A673 (cell line): ENCODE measurements at regions not wholly inside any gene's neighbourhood (a gene's known extent, or its start where the extent isn't known, plus 50 kb on each side); places are given as distances from the start of the nearest gene placed in this dataset.

Source experiments
- BruUV-seq: library from RNA; stranded (reverse); fragments of 400-500 nt; replicated peaks from 2 replicates; lab custom pipeline; 2021; lab: Mats Ljungman, UMichigan
- CTCF ChIA-PET: fragments of 300-600 bp; sonication (Branson Sonifier 250); formaldehyde crosslinking; loops from one replicate; lab custom pipeline; 2022; ENCODE audit warnings: antibody characterized with exemption; lab: Charles Lee
- POLR2A ChIA-PET: fragments of 300-600 bp; sonication (Branson Sonifier 250); formaldehyde crosslinking; loops from one replicate; lab custom pipeline; 2022; ENCODE audit warnings: antibody characterized with exemption; ENCODE audit not compliant: low non-redundant PET; lab: Charles Lee
- DNase-seq: peaks from one replicate; pipeline ENCODE4 v3.0.0-alpha.2; 2015; ENCODE audit warnings: low spot score
- H3K27ac ChIP-seq: fragments of 200-600 bp; sonication (generic); 2 replicates; pipeline ENCODE4 v1.5.1; 2016; ENCODE audit warnings: mixed run types, low read depth, mild to moderate bottlenecking, mixed read lengths, antibody characterized with exemption, low read length; ENCODE audit not compliant: poor library complexity, severe bottlenecking
- H3K27me3 ChIP-seq: fragments of 200-600 bp; sonication (generic); replicated peaks from 2 replicates; pipeline ENCODE4 v1.6.1; 2017; ENCODE audit warnings: mixed run types, low read depth, mild to moderate bottlenecking, mixed read lengths, antibody characterized with exemption, low read length; ENCODE audit not compliant: insufficient read depth, poor library complexity
- H3K36me3 ChIP-seq: fragments of 200-600 bp; sonication (generic); 2 replicates; pipeline ENCODE4 v1.6.1; 2016; ENCODE audit warnings: mixed run types, mild to moderate bottlenecking, mixed read lengths, antibody characterized with exemption, low read length; ENCODE audit not compliant: insufficient read depth, poor library complexity, severe bottlenecking
- H3K4me1 ChIP-seq: fragments of 200-600 bp; sonication (generic); 2 replicates; pipeline ENCODE4 v1.6.1; 2017; ENCODE audit warnings: mixed run types, mild to moderate bottlenecking, mixed read lengths, antibody characterized with exemption, low read length; ENCODE audit not compliant: insufficient read depth, poor library complexity, severe bottlenecking
- H3K4me3 ChIP-seq: fragments of 200-600 bp; sonication (generic); 2 replicates; pipeline ENCODE4 v1.5.1; 2016; ENCODE audit warnings: low read depth, mixed run types, mild to moderate bottlenecking, mixed read lengths, low read length; ENCODE audit not compliant: poor library complexity, severe bottlenecking
- H3K9me3 ChIP-seq: fragments of 200-600 bp; sonication (generic); 2 replicates; pipeline ENCODE4 v1.6.1; 2016; ENCODE audit warnings: mixed run types, low read depth, mild to moderate bottlenecking, mixed read lengths, antibody characterized with exemption, low read length; ENCODE audit not compliant: poor library complexity, severe bottlenecking
- EZH2 ChIP-seq: fragments of 200-600 bp; sonication (generic); IDR thresholded peaks from 2 replicates; pipeline ENCODE4 v1.6.1; 2017; ENCODE audit warnings: borderline replicate concordance, low read depth, mild to moderate bottlenecking, mixed read lengths, antibody characterized with exemption, low read length; ENCODE audit not compliant: poor library complexity, severe bottlenecking
- intact Hi-C: fragments of 100-400 bp; cut with micrococcal nuclease; formaldehyde crosslinking; loops from one replicate; pipeline ENCODE4 v1.10.0; 2022; ENCODE audit not compliant: unreplicated experiment
- TF ChIP-seq, protein P1 (sequence below): fragments of 300-800, 200-600 bp; sonication (generic); conservative IDR thresholded peaks from 2 replicates; pipeline ENCODE4 v1.5.1; 2017; ENCODE audit warnings: low read depth, mild to moderate bottlenecking, antibody characterized with exemption, low read length, moderate library complexity, mixed read lengths

DNA sequence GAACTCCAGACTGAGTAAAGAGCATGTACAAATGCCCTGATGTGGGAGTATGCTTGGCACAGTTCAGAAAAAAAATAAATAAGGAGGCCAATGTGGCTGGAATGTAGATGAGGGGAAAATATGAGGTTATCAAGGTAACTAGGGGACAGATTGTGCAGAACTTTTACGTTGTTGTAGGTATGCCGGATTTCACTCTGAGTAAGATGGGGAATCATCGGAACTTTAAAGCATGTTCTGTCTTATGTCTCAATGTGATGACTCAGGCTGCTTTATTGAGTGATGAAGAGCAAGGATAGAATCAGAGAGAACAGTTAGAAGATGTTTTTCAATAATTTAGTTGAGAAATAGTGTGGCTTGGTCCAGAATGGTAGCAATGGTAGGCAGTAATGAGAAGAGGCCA is 130.4 kb downstream of the C11orf87 start:
- POLR2A ChIA-PET, result no interaction called here
- Histone ChIP-seq H3K36me3 (no peaks in the 10 kb centered on the region), H3K4me3 (no peak overlapping the region), H3K27ac (no peak overlapping the region), H3K4me1 (no peaks in the 10 kb centered on the region), H3K27me3 (no peaks in the 10 kb centered on the region), H3K9me3 (no peaks in the 10 kb centered on the region)
- intact Hi-C loops, result no loop called here
- no peak for DNase-seq
- CTCF ChIA-PET, result no interaction called here
- no TSS peak for BruUV-seq
- TF ChIP-seq, protein P1, sequence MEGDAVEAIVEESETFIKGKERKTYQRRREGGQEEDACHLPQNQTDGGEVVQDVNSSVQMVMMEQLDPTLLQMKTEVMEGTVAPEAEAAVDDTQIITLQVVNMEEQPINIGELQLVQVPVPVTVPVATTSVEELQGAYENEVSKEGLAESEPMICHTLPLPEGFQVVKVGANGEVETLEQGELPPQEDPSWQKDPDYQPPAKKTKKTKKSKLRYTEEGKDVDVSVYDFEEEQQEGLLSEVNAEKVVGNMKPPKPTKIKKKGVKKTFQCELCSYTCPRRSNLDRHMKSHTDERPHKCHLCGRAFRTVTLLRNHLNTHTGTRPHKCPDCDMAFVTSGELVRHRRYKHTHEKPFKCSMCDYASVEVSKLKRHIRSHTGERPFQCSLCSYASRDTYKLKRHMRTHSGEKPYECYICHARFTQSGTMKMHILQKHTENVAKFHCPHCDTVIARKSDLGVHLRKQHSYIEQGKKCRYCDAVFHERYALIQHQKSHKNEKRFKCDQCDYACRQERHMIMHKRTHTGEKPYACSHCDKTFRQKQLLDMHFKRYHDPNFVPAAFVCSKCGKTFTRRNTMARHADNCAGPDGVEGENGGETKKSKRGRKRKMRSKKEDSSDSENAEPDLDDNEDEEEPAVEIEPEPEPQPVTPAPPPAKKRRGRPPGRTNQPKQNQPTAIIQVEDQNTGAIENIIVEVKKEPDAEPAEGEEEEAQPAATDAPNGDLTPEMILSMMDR, result no peak
- TF ChIP-seq EZH2, result no peak

DNA sequence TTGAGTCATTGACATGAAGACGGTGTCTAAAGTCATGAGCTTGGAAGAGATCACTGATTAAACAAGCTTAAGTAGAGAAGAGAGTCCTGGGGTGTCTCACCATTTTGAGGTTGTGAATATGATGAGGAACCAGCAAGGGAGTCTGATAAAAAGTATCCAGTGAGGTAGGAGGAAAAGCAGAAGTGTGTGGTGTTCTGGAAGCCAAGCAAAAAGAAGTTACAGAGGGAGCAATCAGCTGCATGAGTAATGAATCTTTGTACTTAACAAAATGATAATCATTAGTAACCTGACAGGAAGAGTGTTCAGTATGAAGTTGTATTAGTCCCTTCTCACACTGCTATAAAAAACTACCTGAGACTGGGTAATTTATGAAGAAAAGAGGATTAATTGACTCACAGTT is 131.3 kb downstream of the C11orf87 start:
- ChIA-PET CTCF (no interaction called here), POLR2A (no interaction called here)
- intact Hi-C loops, result no loop called here
- Histone ChIP-seq H3K4me1 (no peaks in the 10 kb centered on the region), H3K4me3 (no peak overlapping the region), H3K36me3 (no peaks in the 10 kb centered on the region), H3K27ac (no peak overlapping the region), H3K27me3 (no peaks in the 10 kb centered on the region), H3K9me3 (no peaks in the 10 kb centered on the region)
- TF ChIP-seq, protein P1, result no peak
- TF ChIP-seq EZH2, result no peak
- no TSS peak for BruUV-seq
- DNase-seq, result no peak

DNA sequence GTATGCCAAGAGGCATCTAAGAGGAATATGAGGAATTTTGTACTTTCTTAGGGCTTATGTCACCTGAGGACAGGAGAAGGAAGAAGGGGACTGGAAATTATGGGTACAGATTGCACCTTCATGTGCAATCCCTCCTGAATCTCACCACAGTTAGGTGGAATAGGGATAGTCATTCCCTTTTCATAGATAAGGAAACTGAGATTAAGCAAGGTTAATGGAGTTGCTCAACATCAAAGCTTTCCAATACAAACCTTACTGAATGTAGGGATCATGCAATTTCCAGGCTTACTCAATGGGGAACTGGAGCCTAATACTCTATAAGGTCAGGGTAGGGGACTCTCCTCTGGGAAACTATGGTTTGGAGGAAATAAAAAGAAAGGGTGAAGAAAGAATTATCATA is 133.0 kb downstream of the C11orf87 start:
- DNase-seq, result no peak
- TF ChIP-seq, protein P1, result no peak
- TF ChIP-seq EZH2, result no peak
- ChIA-PET CTCF (no interaction called here), POLR2A (no interaction called here)
- Histone ChIP-seq H3K4me3 (no peak overlapping the region), H3K27me3 (no peaks in the 10 kb centered on the region), H3K36me3 (no peaks in the 10 kb centered on the region), H3K4me1 (no peaks in the 10 kb centered on the region), H3K9me3 (no peaks in the 10 kb centered on the region), H3K27ac (no peak overlapping the region)
- intact Hi-C loops, result no loop called here
- no TSS peak for BruUV-seq
